HepG2 (cell line): ENCODE measurements at regions not wholly inside any gene's neighbourhood (a gene's known extent, or its start where the extent isn't known, plus 50 kb on each side); places are given as distances from the start of the nearest gene placed in this dataset.

Experiments
- ARNT ChIP-seq: fragments of 450-650 bp; IDR thresholded peaks from 2 replicates; pipeline ENCODE4 v1.6.1; 2017
- BHLHE40 ChIP-seq: IDR thresholded peaks from 2 replicates; pipeline ENCODE4 v1.6.1; 2011; ENCODE audit warnings: low read length, improper control_type of control experiment
- GTF2F1 ChIP-seq: fragments of 150-350 bp; IDR thresholded peaks from 2 replicates; pipeline ENCODE4 v1.6.1; 2014; ENCODE audit warnings: low read length
- JUND ChIP-seq: sonication (generic); formaldehyde crosslinking; IDR thresholded peaks from 2 replicates; pipeline ENCODE4 v1.8.0; 2022; ENCODE audit warnings: mild to moderate bottlenecking, missing genetic modification reagents
- ZMYM3 ChIP-seq: sonication (generic); formaldehyde crosslinking; IDR thresholded peaks from 2 replicates; pipeline ENCODE4 v1.5.1; 2020; ENCODE audit warnings: mild to moderate bottlenecking, missing genetic modification reagents
- ZNF44 ChIP-seq: sonication (generic); formaldehyde crosslinking; IDR thresholded peaks from 2 replicates; pipeline ENCODE4 v1.5.1; 2020; ENCODE audit warnings: mild to moderate bottlenecking, missing genetic modification reagents
- ZNF776 ChIP-seq: sonication (generic); formaldehyde crosslinking; IDR thresholded peaks from 2 replicates; pipeline ENCODE4 v1.4.0; 2020; ENCODE audit warnings: mild to moderate bottlenecking, missing genetic modification reagents
- ZSCAN20 ChIP-seq: sonication (generic); formaldehyde crosslinking; IDR thresholded peaks from 2 replicates; pipeline ENCODE4 v1.4.0; 2020; ENCODE audit warnings: missing genetic modification reagents, mild to moderate bottlenecking, borderline replicate concordance
- TF ChIP-seq, protein P1 (sequence below): sonication (generic); formaldehyde crosslinking; IDR thresholded peaks from 2 replicates; pipeline ENCODE4 v1.5.0; 2020; ENCODE audit warnings: mild to moderate bottlenecking, missing genetic modification reagents, moderate library complexity

DNA sequence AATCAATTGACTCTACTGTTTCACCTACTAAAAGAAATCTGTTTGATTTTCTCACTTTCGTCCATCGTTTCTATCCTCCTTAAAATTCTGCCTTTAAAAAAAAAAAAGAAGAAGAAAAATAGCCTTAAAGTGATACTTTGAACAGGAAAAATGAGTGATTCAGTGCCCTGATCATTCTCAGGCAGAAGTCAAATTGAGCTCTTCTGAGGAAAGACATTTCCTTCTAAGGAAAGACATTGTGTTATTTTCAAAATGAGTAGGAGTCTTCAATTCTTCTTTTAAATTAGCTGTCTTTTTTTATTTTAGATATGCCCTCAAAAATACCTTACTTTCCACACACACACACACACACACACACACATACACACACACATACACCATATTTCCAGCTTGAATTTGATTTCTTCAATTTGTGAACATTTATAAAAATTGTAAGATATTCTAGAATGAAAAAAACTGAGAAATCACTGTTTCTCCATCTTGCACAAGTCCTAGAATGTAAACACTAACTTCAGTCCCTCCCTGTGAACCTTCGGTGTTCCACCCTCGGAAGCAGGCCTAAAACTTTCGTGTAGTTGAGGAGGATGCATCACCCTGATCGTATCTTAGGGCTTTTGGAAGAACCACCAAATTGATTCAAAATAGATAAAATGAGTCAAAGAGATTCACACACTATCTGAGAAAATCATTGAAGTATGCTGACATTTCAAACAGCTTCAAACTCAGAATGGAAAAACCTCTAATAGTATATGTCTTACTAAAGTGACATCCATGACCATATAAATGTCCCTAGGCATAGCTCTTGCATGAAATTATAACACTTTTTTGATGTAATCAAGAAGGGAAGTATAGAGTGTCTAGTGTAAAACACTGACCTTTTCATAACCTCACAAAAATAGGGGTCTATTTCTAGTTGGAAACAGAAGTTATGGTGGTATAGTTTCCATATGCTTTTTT is 270.8 kb downstream of the GATA3 start:
- TF ChIP-seq JUND (CRISPR knock-in tag) (no peak), ZNF776 (CRISPR knock-in tag) (no peak), ZNF44 (CRISPR knock-in tag) (no peak), ZMYM3 (CRISPR knock-in tag) (no peak), GTF2F1 (no peak), ZSCAN20 (no peak), ARNT (no peak), BHLHE40 (no peak)
- TF ChIP-seq, protein P1, sequence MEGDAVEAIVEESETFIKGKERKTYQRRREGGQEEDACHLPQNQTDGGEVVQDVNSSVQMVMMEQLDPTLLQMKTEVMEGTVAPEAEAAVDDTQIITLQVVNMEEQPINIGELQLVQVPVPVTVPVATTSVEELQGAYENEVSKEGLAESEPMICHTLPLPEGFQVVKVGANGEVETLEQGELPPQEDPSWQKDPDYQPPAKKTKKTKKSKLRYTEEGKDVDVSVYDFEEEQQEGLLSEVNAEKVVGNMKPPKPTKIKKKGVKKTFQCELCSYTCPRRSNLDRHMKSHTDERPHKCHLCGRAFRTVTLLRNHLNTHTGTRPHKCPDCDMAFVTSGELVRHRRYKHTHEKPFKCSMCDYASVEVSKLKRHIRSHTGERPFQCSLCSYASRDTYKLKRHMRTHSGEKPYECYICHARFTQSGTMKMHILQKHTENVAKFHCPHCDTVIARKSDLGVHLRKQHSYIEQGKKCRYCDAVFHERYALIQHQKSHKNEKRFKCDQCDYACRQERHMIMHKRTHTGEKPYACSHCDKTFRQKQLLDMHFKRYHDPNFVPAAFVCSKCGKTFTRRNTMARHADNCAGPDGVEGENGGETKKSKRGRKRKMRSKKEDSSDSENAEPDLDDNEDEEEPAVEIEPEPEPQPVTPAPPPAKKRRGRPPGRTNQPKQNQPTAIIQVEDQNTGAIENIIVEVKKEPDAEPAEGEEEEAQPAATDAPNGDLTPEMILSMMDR (CRISPR knock-in tag), result no peak
